ENCODE measurements at regions not wholly inside any gene's neighbourhood (a gene's known extent, or its start where the extent isn't known, plus 50 kb on each side); places are given as distances from the start of the nearest gene placed in this dataset.

DNA sequence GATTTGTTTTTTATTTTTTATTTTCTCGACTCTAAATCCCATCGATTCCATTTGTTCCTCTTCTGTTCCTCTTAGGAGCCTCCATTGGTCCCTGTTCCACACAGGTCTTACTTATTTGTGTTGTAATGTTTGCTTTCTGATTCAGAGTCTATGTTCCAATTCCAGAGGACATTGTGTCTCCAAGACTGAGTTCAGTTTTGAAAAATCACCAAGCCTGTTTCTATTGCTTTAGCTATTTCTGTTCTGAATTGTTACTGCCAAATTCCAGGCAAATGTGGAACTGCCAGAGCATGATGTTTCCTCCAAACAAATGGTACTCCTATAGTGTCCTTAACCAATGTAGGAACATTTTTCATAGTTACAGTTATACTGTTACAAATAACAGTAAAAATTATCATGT, 270.9 kb upstream of the SPTLC3 start:
- TF ChIP-seq, protein P1, sequence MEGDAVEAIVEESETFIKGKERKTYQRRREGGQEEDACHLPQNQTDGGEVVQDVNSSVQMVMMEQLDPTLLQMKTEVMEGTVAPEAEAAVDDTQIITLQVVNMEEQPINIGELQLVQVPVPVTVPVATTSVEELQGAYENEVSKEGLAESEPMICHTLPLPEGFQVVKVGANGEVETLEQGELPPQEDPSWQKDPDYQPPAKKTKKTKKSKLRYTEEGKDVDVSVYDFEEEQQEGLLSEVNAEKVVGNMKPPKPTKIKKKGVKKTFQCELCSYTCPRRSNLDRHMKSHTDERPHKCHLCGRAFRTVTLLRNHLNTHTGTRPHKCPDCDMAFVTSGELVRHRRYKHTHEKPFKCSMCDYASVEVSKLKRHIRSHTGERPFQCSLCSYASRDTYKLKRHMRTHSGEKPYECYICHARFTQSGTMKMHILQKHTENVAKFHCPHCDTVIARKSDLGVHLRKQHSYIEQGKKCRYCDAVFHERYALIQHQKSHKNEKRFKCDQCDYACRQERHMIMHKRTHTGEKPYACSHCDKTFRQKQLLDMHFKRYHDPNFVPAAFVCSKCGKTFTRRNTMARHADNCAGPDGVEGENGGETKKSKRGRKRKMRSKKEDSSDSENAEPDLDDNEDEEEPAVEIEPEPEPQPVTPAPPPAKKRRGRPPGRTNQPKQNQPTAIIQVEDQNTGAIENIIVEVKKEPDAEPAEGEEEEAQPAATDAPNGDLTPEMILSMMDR (IDR thresholded peaks at IDR 0.05; ENCODE audit: low read depth, low read length, missing input control) = no peak
- TF ChIP-seq GABPA (IDR thresholded peaks at IDR 0.05 in 1 of 2, conservative IDR thresholded peaks at IDR 0.05 in 1 of 2) (no peak), YY1 (IDR thresholded peaks at IDR 0.05) (no peak), SP1 (IDR thresholded peaks at IDR 0.05) (no peak), EGR1 (IDR thresholded peaks at IDR 0.05; ENCODE audit: low read depth in 2 of 2) (no peak)
- TF ChIP-seq, protein P2, sequence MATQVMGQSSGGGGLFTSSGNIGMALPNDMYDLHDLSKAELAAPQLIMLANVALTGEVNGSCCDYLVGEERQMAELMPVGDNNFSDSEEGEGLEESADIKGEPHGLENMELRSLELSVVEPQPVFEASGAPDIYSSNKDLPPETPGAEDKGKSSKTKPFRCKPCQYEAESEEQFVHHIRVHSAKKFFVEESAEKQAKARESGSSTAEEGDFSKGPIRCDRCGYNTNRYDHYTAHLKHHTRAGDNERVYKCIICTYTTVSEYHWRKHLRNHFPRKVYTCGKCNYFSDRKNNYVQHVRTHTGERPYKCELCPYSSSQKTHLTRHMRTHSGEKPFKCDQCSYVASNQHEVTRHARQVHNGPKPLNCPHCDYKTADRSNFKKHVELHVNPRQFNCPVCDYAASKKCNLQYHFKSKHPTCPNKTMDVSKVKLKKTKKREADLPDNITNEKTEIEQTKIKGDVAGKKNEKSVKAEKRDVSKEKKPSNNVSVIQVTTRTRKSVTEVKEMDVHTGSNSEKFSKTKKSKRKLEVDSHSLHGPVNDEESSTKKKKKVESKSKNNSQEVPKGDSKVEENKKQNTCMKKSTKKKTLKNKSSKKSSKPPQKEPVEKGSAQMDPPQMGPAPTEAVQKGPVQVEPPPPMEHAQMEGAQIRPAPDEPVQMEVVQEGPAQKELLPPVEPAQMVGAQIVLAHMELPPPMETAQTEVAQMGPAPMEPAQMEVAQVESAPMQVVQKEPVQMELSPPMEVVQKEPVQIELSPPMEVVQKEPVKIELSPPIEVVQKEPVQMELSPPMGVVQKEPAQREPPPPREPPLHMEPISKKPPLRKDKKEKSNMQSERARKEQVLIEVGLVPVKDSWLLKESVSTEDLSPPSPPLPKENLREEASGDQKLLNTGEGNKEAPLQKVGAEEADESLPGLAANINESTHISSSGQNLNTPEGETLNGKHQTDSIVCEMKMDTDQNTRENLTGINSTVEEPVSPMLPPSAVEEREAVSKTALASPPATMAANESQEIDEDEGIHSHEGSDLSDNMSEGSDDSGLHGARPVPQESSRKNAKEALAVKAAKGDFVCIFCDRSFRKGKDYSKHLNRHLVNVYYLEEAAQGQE (IDR thresholded peaks at IDR 0.05) = no peak
- TF ChIP-seq, protein P3, sequence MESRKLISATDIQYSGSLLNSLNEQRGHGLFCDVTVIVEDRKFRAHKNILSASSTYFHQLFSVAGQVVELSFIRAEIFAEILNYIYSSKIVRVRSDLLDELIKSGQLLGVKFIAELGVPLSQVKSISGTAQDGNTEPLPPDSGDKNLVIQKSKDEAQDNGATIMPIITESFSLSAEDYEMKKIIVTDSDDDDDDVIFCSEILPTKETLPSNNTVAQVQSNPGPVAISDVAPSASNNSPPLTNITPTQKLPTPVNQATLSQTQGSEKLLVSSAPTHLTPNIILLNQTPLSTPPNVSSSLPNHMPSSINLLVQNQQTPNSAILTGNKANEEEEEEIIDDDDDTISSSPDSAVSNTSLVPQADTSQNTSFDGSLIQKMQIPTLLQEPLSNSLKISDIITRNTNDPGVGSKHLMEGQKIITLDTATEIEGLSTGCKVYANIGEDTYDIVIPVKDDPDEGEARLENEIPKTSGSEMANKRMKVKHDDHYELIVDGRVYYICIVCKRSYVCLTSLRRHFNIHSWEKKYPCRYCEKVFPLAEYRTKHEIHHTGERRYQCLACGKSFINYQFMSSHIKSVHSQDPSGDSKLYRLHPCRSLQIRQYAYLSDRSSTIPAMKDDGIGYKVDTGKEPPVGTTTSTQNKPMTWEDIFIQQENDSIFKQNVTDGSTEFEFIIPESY (IDR thresholded peaks at IDR 0.05) = no peak
